ENCODE measurements at regions not wholly inside any gene's neighbourhood (a gene's known extent, or its start where the extent isn't known, plus 50 kb on each side); places are given as distances from the start of the nearest gene placed in this dataset.

DNA sequence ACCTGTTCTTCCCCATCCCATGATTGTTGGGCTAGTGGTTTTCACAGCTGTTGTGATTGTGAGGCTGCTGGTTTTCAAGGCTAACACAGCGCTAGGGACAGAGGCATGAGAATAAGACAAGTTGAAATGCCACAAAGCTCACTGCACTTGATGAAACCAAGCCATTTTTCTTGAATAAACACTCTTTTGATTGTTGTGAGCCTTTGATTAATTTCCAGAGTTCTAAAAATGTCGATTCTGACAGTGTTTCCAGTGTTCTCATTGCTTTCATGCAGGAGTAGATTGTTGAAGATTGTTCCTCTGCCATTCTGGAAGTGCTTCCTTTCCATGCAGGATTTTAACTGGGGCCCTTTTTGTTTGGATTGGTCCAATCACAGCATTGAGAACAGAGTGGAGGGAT, 134.9 kb upstream of the GRIK3 start:
- H3K4me3 ChIP-seq, result no peak overlapping the region
- H3K27ac ChIP-seq, result no peak overlapping the region
- H3K27me3 ChIP-seq, result peaks cover 14% of the 10 kb centered on the region
- peaks cover 6% of the 10 kb centered on the region for H3K9me3 ChIP-seq
- TF ChIP-seq CTCF (IDR thresholded peaks at IDR 0.05) (no peak), POLR2A (IDR thresholded peaks at IDR 0.05) (no peak), EP300 (IDR thresholded peaks at IDR 0.05) (no peak), POLR2AphosphoS5 (IDR thresholded peaks at IDR 0.05) (no peak)
- 71% methylated on average over 2 of the region's 2 CpGs for WGBS
- no peak for DNase-seq (ENCODE audit: low spot score in 2 of 2)
- H3K36me3 ChIP-seq, result no peaks in the 10 kb centered on the region
- H3K4me1 ChIP-seq, result no peaks in the 10 kb centered on the region

- WGBS, result 84% methylated on average over 8 of the region's 8 CpGs
- Histone ChIP-seq H3K27me3 (peaks cover 17% of the 10 kb centered on the region), H3K4me1 (no peaks in the 10 kb centered on the region), H3K27ac (no peak overlapping the region), H3K9me3 (peaks cover 6% of the 10 kb centered on the region), H3K36me3 (no peaks in the 10 kb centered on the region), H3K4me3 (no peak overlapping the region)
- no peak for TF ChIP-seq POLR2A (IDR thresholded peaks at IDR 0.05)
- TF ChIP-seq EP300 (IDR thresholded peaks at IDR 0.05), result no peak
- no peak for TF ChIP-seq CTCF (IDR thresholded peaks at IDR 0.05)
- TF ChIP-seq POLR2AphosphoS5 (IDR thresholded peaks at IDR 0.05), result no peak
- DNase-seq (ENCODE audit: low spot score in 2 of 2), result no peak
Measured at GRCh38 chr1:37169743-37170275, 135.5 kb upstream of the GRIK3 start.

GRCh38 chr1:37171691-37172090, 137.4 kb upstream of the GRIK3 start:
- DNase-seq (ENCODE audit: low spot score in 2 of 2), result no peak
- WGBS, result 84% methylated on average over 7 of the region's 8 CpGs
- Histone ChIP-seq H3K9me3 (no peaks in the 10 kb centered on the region), H3K27me3 (peaks cover 23% of the 10 kb centered on the region), H3K27ac (no peak overlapping the region), H3K36me3 (no peaks in the 10 kb centered on the region), H3K4me3 (no peak overlapping the region), H3K4me1 (no peaks in the 10 kb centered on the region)
- TF ChIP-seq EP300 (IDR thresholded peaks at IDR 0.05) (no peak), POLR2AphosphoS5 (IDR thresholded peaks at IDR 0.05) (no peak), CTCF (IDR thresholded peaks at IDR 0.05) (no peak), POLR2A (IDR thresholded peaks at IDR 0.05) (no peak)

- WGBS, result 65% methylated on average over 3 of the region's 3 CpGs
- no peak for DNase-seq (ENCODE audit: low spot score in 2 of 2)
- H3K36me3 ChIP-seq, result no peaks in the 10 kb centered on the region
Measured at GRCh38 chr1:37174341-37174740, 140.0 kb upstream of the GRIK3 start.

DNA sequence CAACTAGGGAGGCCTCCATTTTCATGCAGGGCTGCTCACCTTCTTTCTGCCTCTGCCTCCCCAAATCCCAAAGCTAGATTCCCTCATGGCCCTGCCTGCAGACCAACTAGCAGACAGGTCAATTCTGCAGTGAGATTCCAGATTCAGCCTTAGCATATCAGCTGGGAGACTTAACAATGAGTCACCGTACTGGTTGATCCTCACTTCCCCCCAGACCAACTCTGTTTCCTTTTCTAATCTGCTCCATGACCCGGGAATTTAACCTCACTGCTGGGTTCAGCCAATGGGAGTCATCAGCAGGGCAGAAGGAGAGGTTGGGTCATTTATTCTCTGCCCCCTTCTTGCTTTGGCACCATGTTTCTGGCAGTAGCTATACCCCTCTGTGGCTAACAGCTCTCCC, 140.6 kb upstream of the GRIK3 start:
- H3K9me3 ChIP-seq, result no peaks in the 10 kb centered on the region
- no peak for TF ChIP-seq EP300 (IDR thresholded peaks at IDR 0.05)
- no peak for DNase-seq (ENCODE audit: low spot score in 2 of 2)
- no peaks in the 10 kb centered on the region for H3K4me1 ChIP-seq
- WGBS, result 25% methylated on average over 2 of the region's 2 CpGs
- H3K27ac ChIP-seq, result no peak overlapping the region
- H3K36me3 ChIP-seq, result no peaks in the 10 kb centered on the region
- no peak overlapping the region for H3K4me3 ChIP-seq
- peaks cover 23% of the 10 kb centered on the region for H3K27me3 ChIP-seq

More at GRCh38 chr1:37174341-37174740, 140.0 kb upstream of the GRIK3 start:
- no peaks in the 10 kb centered on the region for H3K4me1 ChIP-seq
- no peak overlapping the region for H3K27ac ChIP-seq
- no peak for TF ChIP-seq EP300 (IDR thresholded peaks at IDR 0.05)
- peaks cover 23% of the 10 kb centered on the region for H3K27me3 ChIP-seq
- H3K4me3 ChIP-seq, result no peak overlapping the region
- H3K9me3 ChIP-seq, result no peaks in the 10 kb centered on the region

DNA sequence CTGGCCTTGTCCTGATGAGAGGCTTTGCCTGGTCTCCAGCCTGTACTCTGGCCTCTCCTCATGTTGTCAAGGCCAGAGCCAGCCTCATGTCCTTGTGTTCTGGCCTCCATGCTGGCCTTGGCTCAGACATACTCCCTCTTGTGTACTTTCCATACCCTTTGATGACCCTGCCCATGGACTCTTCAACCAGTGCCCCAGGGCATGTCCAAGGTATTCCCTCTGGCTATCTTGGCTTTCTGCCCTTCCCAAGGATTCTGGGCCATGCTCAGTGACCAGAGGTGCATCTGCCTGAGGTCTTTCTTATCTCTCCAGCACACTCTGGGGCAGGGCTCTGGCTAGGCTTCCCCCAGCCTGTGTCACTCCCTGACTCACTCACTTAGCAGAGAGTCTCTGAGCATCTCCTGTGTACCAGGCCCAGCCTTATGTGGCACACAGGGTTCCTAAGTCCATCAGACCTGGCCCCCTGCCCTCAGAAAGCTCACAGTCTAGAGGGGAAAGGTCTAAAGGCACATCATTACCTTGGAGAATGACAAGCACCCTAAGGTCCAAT, 141.4 kb upstream of the GRIK3 start:
- peaks cover 18% of the 10 kb centered on the region for H3K27me3 ChIP-seq
- DNase-seq (ENCODE audit: low spot score in 2 of 2), result no peak
- no peak overlapping the region for H3K27ac ChIP-seq
- H3K4me1 ChIP-seq, result no peaks in the 10 kb centered on the region
- H3K36me3 ChIP-seq, result no peaks in the 10 kb centered on the region
- no peak for TF ChIP-seq EP300 (IDR thresholded peaks at IDR 0.05)
- no peaks in the 10 kb centered on the region for H3K9me3 ChIP-seq
- H3K4me3 ChIP-seq, result no peak overlapping the region

GRCh38 chr1:37176269-37176668, 142.0 kb upstream of the GRIK3 start:
- no peaks in the 10 kb centered on the region for H3K36me3 ChIP-seq
- TF ChIP-seq POLR2AphosphoS5 (IDR thresholded peaks at IDR 0.05) (no peak), EP300 (IDR thresholded peaks at IDR 0.05) (no peak), CTCF (IDR thresholded peaks at IDR 0.05) (no peak), POLR2A (IDR thresholded peaks at IDR 0.05) (no peak)
- no peaks in the 10 kb centered on the region for H3K9me3 ChIP-seq
- peaks cover 20% of the 10 kb centered on the region for H3K27me3 ChIP-seq
- H3K27ac ChIP-seq, result no peak overlapping the region
- no peak for DNase-seq (ENCODE audit: low spot score in 2 of 2)
- H3K4me3 ChIP-seq, result no peak overlapping the region
- WGBS, result 74% methylated on average over 1 of the region's 1 CpG
- no peaks in the 10 kb centered on the region for H3K4me1 ChIP-seq
